PFSK-1 (cell line): ENCODE measurements at regions not wholly inside any gene's neighbourhood (a gene's known extent, or its start where the extent isn't known, plus 50 kb on each side); places are given as distances from the start of the nearest gene placed in this dataset.

ENCODE experiments used
- FOXP2 ChIP-seq: optimal IDR thresholded peaks from 2 replicates; pipeline ENCODE3; 2011; ENCODE audit warnings: borderline replicate concordance, control low read depth, inconsistent platforms; ENCODE audit not compliant: insufficient read depth; ENCODE audit errors: extremely low read length, extremely low read depth
- POLR2AphosphoS5 ChIP-seq: IDR thresholded peaks from 2 replicates; pipeline ENCODE4 v1.6.1; 2012; ENCODE audit warnings: low read depth, mild to moderate bottlenecking, control low read depth, low read length, moderate library complexity
- REST ChIP-seq, 2 experiments: IDR thresholded peaks; 2 replicates each; pipeline versions ENCODE4 v1.6.1 to v1.8.0; 2011 to 2012; ENCODE audit warnings: low read depth in 2 of 2, low read length in 2 of 2, control low read depth in 1 of 2, inconsistent platforms in 1 of 2, mild to moderate bottlenecking in 1 of 2, moderate library complexity in 1 of 2; ENCODE audit not compliant: insufficient read depth in 1 of 2
- SIN3A ChIP-seq: IDR thresholded peaks from 2 replicates; pipeline ENCODE4 v1.6.1; 2012; ENCODE audit warnings: mild to moderate bottlenecking, low read length, moderate library complexity, borderline replicate concordance; ENCODE audit not compliant: insufficient read depth
- TAF1 ChIP-seq: IDR thresholded peaks from 2 replicates; pipeline ENCODE4 v1.6.1; 2012; ENCODE audit warnings: low read length, control low read depth, borderline replicate concordance; ENCODE audit not compliant: insufficient read depth

DNA sequence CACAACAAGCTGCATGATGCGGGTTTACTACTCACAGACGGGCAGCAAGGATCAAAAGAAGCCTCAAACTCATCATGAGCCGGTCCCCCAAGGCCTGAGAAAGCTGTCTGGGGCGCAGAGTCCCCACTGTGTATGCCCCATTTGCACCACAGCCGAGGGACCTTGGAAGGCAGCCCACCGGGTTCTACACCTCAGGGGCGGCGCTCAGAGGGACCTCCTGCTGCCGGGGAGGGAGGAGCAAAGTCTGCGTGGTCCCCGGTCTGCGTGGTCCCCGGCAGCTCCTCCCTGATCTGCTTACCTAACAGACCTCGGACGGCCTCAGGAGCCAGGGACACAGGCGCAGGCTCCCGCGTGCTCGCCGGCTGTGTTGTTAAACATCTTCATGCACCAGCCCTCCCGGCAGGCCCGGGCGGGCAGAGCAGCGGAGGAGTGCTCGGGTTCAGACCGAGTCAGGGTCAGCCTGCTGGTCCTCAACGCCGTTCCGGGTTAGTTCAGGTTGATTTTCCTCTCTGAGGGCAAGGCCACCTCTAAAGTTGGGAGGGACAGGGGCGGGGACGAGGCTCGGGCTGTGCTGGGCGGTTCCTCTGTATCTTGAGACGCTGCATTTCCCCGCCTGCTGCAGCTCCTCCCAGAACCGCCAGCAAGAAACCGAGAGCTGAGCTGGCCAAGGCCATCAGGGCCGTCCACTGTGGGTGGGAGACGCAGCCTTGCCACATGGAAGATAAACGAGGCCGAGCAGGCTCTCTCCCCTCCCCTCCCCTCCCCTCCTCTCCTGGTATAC is 74.6 kb downstream of the MRPL36 start:
- TF ChIP-seq SIN3A (no peak), REST (IDR thresholded peaks at IDR 0.05; ENCODE audit: insufficient read depth in 1 of 2, low read depth in 2 of 2, low read length in 2 of 2) (no peak), POLR2AphosphoS5 (no peak)

GRCh38 chr5:1723957-1724821 is 75.4 kb downstream of the MRPL36 start:
- TF ChIP-seq POLR2AphosphoS5 (no peak), TAF1 (no peak), FOXP2 (no peak), REST (IDR thresholded peaks at IDR 0.05; ENCODE audit: insufficient read depth in 1 of 2, low read depth in 2 of 2, low read length in 2 of 2) (no peak), SIN3A (no peak)

- no peak for TF ChIP-seq TAF1
- no peak for TF ChIP-seq REST (IDR thresholded peaks at IDR 0.05; ENCODE audit: insufficient read depth in 1 of 2, low read depth in 2 of 2, low read length in 2 of 2)
- TF ChIP-seq POLR2AphosphoS5 = no peak
- no peak for TF ChIP-seq FOXP2
- TF ChIP-seq SIN3A = no peak
These were observed 76.2 kb downstream of the MRPL36 start for GRCh38 chr5:1723476-1723875.

DNA sequence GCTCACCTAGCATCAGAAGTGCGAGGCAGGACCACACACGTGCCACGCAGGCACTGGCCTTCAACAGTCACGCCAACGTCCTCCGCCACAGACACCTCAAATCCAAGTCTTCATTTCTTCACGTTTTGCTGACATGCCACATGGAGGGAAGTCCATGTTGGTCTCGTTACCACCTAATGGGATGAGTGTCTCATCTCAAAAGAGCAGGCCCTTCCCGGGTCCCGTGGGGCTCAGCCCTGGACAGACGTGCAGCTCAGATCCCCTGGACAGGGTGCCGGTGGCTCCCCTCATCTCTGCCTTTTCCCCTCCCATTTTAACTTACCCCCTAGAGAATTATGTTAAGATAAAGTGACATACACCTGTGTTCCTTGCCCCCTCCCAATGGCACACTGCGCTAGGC is 76.8 kb downstream of the MRPL36 start:
- TF ChIP-seq SIN3A (no peak), POLR2AphosphoS5 (no peak), FOXP2 (no peak), REST (IDR thresholded peaks at IDR 0.05; ENCODE audit: insufficient read depth in 1 of 2, low read depth in 2 of 2, low read length in 2 of 2) (no peak), TAF1 (no peak)
